SW480 (cell line): ENCODE measurements at regions not wholly inside any gene's neighbourhood (a gene's known extent, or its start where the extent isn't known, plus 50 kb on each side); places are given as distances from the start of the nearest gene placed in this dataset.

Experiments
- DNase-seq: peaks from one replicate; pipeline ENCODE4 v3.0.0-alpha.2; 2016; ENCODE audit warnings: low spot score

GRCh38 chr5:110359221-110359620, 367.2 kb downstream of the TMEM232 start:
- DNase-seq, result no peak

GRCh38 chr5:110361471-110361870, 365.0 kb downstream of the TMEM232 start:
- no peak for DNase-seq

GRCh38 chr5:110362261-110362660, 364.2 kb downstream of the TMEM232 start:
- no peak for DNase-seq

GRCh38 chr5:110366716-110367115, 359.8 kb downstream of the TMEM232 start:
- DNase-seq, result no peak
